OCI-LY7 (cell line): ENCODE measurements at regions not wholly inside any gene's neighbourhood (a gene's known extent, or its start where the extent isn't known, plus 50 kb on each side); places are given as distances from the start of the nearest gene placed in this dataset.

Experiments used
- BruUV-seq: library from RNA; stranded (reverse); fragments of 400-500 nt; replicated peaks from 2 replicates; lab custom pipeline; 2021; lab: Mats Ljungman, UMichigan
- CTCF ChIA-PET: fragments of 300-600 bp; sonication (Branson Sonifier 250); formaldehyde crosslinking; loops from one replicate; lab custom pipeline; 2022; ENCODE audit warnings: antibody characterized with exemption; ENCODE audit not compliant: unreplicated experiment; lab: Charles Lee
- POLR2A ChIA-PET: fragments of 300-600 bp; sonication (Branson Sonifier 250); formaldehyde crosslinking; loops from one replicate; lab custom pipeline; 2022; ENCODE audit warnings: antibody characterized with exemption; lab: Charles Lee
- DNase-seq: peaks from one replicate; pipeline ENCODE4 v3.0.0-alpha.2; 2015; ENCODE audit warnings: low spot score
- H2AFZ ChIP-seq: fragments of 200-600 bp; sonication (generic), shearing (Covaris generic); 2 replicates; pipeline ENCODE4 v1.6.1; 2014; ENCODE audit warnings: mild to moderate bottlenecking, antibody characterized with exemption, low read length, moderate library complexity
- H3K27ac ChIP-seq: fragments of 200-600 bp; sonication (generic); 2 replicates; pipeline ENCODE4 v1.5.1; 2014; ENCODE audit warnings: mixed run types, low read depth, mild to moderate bottlenecking, moderate library complexity, low read length, inconsistent platforms; ENCODE audit not compliant: poor library complexity, severe bottlenecking
- H3K36me3 ChIP-seq: fragments of 200-600 bp; sonication (generic); 2 replicates; pipeline ENCODE4 v1.6.1; 2014; ENCODE audit warnings: mild to moderate bottlenecking, antibody characterized with exemption, low read length, moderate library complexity, mixed read lengths; ENCODE audit not compliant: insufficient read depth
- H3K4me1 ChIP-seq: fragments of 200-600 bp; sonication (generic); 2 replicates; pipeline ENCODE4 v1.5.1; 2014; ENCODE audit warnings: mild to moderate bottlenecking, low read length; ENCODE audit not compliant: insufficient read depth, poor library complexity, severe bottlenecking
- H3K4me2 ChIP-seq: fragments of 200-600 bp; sonication (generic); 2 replicates; pipeline ENCODE4 v1.6.1; 2014; ENCODE audit warnings: mild to moderate bottlenecking, low read length
- H3K4me3 ChIP-seq: fragments of 200-600 bp; sonication (generic); 2 replicates; pipeline ENCODE4 v1.5.1; 2014; ENCODE audit warnings: mild to moderate bottlenecking, low read depth, low read length; ENCODE audit not compliant: poor library complexity, severe bottlenecking
- H3K79me2 ChIP-seq: fragments of 200-600 bp; sonication (generic); 2 replicates; pipeline ENCODE4 v1.6.1; 2016; ENCODE audit warnings: low read depth, mild to moderate bottlenecking, low read length, moderate library complexity, mixed read lengths; ENCODE audit not compliant: insufficient read depth
- H3K9me2 ChIP-seq: fragments of 200-600 bp; sonication (generic); 2 replicates; pipeline ENCODE4 v1.6.1; 2016; ENCODE audit warnings: mild to moderate bottlenecking, low read length, mixed read lengths; ENCODE audit not compliant: insufficient read depth
- H3K9me3 ChIP-seq: fragments of 200-600 bp; sonication (generic); 2 replicates; pipeline ENCODE4 v1.6.1; 2014; ENCODE audit warnings: mild to moderate bottlenecking, mixed run types, low read length, mixed read lengths
- H4K20me1 ChIP-seq: fragments of 200-600 bp; sonication (generic); 2 replicates; pipeline ENCODE4 v1.6.1; 2014; ENCODE audit warnings: mild to moderate bottlenecking, antibody characterized with exemption, low read length, moderate library complexity, mixed read lengths; ENCODE audit not compliant: insufficient read depth
- CTCF ChIP-seq: fragments of 200-600 bp; sonication (generic); conservative IDR thresholded peaks from 2 replicates; pipeline ENCODE4 v1.5.1; 2014; ENCODE audit warnings: mild to moderate bottlenecking, antibody characterized with exemption, low read length, moderate library complexity, mixed read lengths
- EZH2phosphoT487 ChIP-seq: fragments of 200-600 bp; sonication (generic); IDR thresholded peaks from 2 replicates; pipeline ENCODE4 v1.6.1; 2018; ENCODE audit warnings: low read depth, borderline replicate concordance, mild to moderate bottlenecking, mixed run types, antibody characterized with exemption, low read length, moderate library complexity, mixed read lengths
- intact Hi-C: fragments of 100-400 bp; cut with micrococcal nuclease; formaldehyde crosslinking; loops from one replicate; pipeline ENCODE4 v1.10.0; 2022; ENCODE audit not compliant: unreplicated experiment

GRCh38 chr3:2024713-2025112, 74.0 kb upstream of the CNTN4 start:
- Histone ChIP-seq H3K4me1 (no peaks in the 10 kb centered on the region), H3K9me3 (no peaks in the 10 kb centered on the region), H3K79me2 (no peaks in the 10 kb centered on the region), H4K20me1 (no peaks in the 10 kb centered on the region; the same call in 1 of the 2 replicates), H3K4me3 (no peak overlapping the region), H3K27ac (no peak overlapping the region), H2AFZ (no peak overlapping the region), H3K36me3 (no peaks in the 10 kb centered on the region), H3K9me2 (no peaks in the 10 kb centered on the region), H3K4me2 (no peak overlapping the region)
- BruUV-seq: no TSS peak
- intact Hi-C loops: no loop called here
- TF ChIP-seq EZH2phosphoT487 (no peak), CTCF (no peak)
- no peak for DNase-seq
- ChIA-PET CTCF (no interaction called here), POLR2A (no interaction called here)

GRCh38 chr3:2029559-2029958, 69.1 kb upstream of the CNTN4 start:
- TF ChIP-seq CTCF: no peak
- TF ChIP-seq EZH2phosphoT487: no peak
- no peaks in the 10 kb centered on the region for H3K36me3 ChIP-seq
- intact Hi-C loops: no loop called here
- H3K79me2 ChIP-seq: no peaks in the 10 kb centered on the region
- H4K20me1 ChIP-seq: no peaks in the 10 kb centered on the region
- H3K9me3 ChIP-seq: no peaks in the 10 kb centered on the region
- no peak overlapping the region for H2AFZ ChIP-seq
- no peaks in the 10 kb centered on the region for H3K4me1 ChIP-seq
- POLR2A ChIA-PET: no interaction called here
- no peak overlapping the region for H3K4me2 ChIP-seq
- no peak for DNase-seq
- H3K9me2 ChIP-seq: no peaks in the 10 kb centered on the region
- no peak overlapping the region for H3K4me3 ChIP-seq
- no peak overlapping the region for H3K27ac ChIP-seq
- CTCF ChIA-PET: no interaction called here
- BruUV-seq: no TSS peak

GRCh38 chr3:2036076-2036475, 62.6 kb upstream of the CNTN4 start:
- ChIA-PET CTCF (no interaction called here), POLR2A (interaction anchor here (0.7 kb wide), 1 partner anchor 15 kb away, joined by 3 read pairs; no protein-coding TSS in a partner anchor)
- Histone ChIP-seq H2AFZ (no peak overlapping the region), H3K36me3 (no peaks in the 10 kb centered on the region), H3K27ac (no peak overlapping the region), H3K4me2 (no peak overlapping the region), H4K20me1 (no peaks in the 10 kb centered on the region), H3K9me2 (no peaks in the 10 kb centered on the region), H3K9me3 (no peaks in the 10 kb centered on the region), H3K79me2 (no peaks in the 10 kb centered on the region), H3K4me3 (no peak overlapping the region), H3K4me1 (no peaks in the 10 kb centered on the region)
- intact Hi-C loops: no loop called here
- DNase-seq: no peak
- TF ChIP-seq CTCF (no peak), EZH2phosphoT487 (no peak)
- BruUV-seq: no TSS peak
